Thymus (tissue), 11 donors: ENCODE measurements at regions not wholly inside any gene's neighbourhood (a gene's known extent, or its start where the extent isn't known, plus 50 kb on each side); places are given as distances from the start of the nearest gene placed in this dataset.

Experiments used
- DNase-seq, 9 donors: peaks; one replicate each; pipeline ENCODE4 v3.0.0-alpha.2; 2013; ENCODE audit warnings: low spot score in 9 of 9, low read depth in 6 of 9, missing footprints in 1 of 9
- H3K27ac ChIP-seq, 2 donors: one replicate each; pipeline ENCODE4 v1.5.1; 2013; ENCODE audit warnings: control low read depth in 1 of 2, low read depth in 1 of 2, low read length in 1 of 2, mild to moderate bottlenecking in 1 of 2, moderate library complexity in 1 of 2
- H3K27me3 ChIP-seq, 2 donors: one replicate each; pipeline ENCODE4 v1.5.1; 2013; ENCODE audit warnings: low read length in 1 of 2; ENCODE audit not compliant: control insufficient read depth in 2 of 2, insufficient read depth in 1 of 2
- H3K36me3 ChIP-seq, 2 donors: one replicate each; pipeline ENCODE4 v1.5.1; 2013; ENCODE audit warnings: low read length in 1 of 2, mild to moderate bottlenecking in 1 of 2, moderate library complexity in 1 of 2; ENCODE audit not compliant: control insufficient read depth in 2 of 2, insufficient read depth in 2 of 2
- H3K4me1 ChIP-seq, 2 donors: one replicate each; pipeline ENCODE4 v1.5.1; 2013; ENCODE audit warnings: low read length in 2 of 2; ENCODE audit not compliant: control insufficient read depth in 2 of 2, insufficient read depth in 2 of 2
- H3K4me3 ChIP-seq, 2 donors: one replicate each; pipeline ENCODE4 v1.5.1; 2013; ENCODE audit warnings: low read length in 2 of 2, control low read depth in 1 of 2, mild to moderate bottlenecking in 1 of 2
- H3K9me3 ChIP-seq, 2 donors: one replicate each; pipeline ENCODE4 v1.5.1; 2013; ENCODE audit warnings: low read length in 1 of 2, mild to moderate bottlenecking in 1 of 2; ENCODE audit not compliant: control insufficient read depth in 2 of 2, insufficient read depth in 1 of 2
- WGBS: extraction: QIAGEN DNeasy Blood & Tissue Kit; methylation state at CpG from one replicate; pipeline ENCODE4 v1.1.7; 2013; 5-methylcytosine and 5-hydroxymethylcytosine counted together
- donor health status: healthy.

- H3K4me3 ChIP-seq: no peak overlapping the region
- H3K4me1 ChIP-seq: no peaks in the 10 kb centered on the region
- no peak for DNase-seq
- 97% methylated on average over 6 of the region's 6 CpGs for WGBS
- no peaks in the 10 kb centered on the region for H3K9me3 ChIP-seq
- H3K27ac ChIP-seq: no peak overlapping the region
- no peaks in the 10 kb centered on the region for H3K27me3 ChIP-seq
- H3K36me3 ChIP-seq: no peaks in the 10 kb centered on the region
Observed at GRCh38 chr9:14523545-14523944, 169.7 kb downstream of the ZDHHC21 start.

DNA sequence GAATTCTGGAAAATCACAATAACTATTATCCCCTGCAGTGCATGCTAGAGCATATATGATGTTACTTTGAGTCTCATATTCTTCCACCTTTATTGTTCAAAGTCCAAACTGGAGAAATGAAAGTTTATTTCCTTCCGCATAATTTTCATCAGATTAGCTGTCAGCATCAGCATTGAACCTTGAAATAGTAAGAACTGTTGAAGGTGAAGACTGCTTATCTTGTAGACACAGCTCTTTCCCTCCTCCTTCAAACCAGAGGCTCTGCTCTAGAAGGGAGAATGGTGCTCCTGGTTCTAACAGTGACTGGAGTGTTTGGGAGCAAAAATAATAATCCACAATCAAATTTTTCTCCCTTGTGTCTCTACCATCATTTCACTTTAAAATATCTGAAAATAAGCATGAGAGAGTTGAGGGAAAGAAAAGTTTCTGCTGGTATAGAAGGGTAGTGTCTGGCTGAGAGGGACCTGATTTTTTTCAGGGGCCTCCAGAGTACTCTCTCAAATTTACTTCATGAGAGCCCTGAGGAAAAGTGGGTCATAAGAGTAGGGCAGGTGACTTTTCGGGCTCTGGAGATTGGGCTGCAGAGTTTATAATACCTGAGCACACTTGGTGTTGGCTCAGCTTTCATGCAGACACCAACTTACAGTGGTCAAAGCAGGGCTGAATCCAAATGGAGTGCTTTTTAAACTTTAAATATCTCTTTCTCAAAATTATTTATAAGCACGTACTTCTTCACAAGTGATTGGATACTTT is 170.4 kb downstream of the ZDHHC21 start:
- DNase-seq: no peak
- WGBS: 97% methylated on average over 3 of the region's 3 CpGs
- Histone ChIP-seq H3K36me3 (no peaks in the 10 kb centered on the region), H3K27ac (no peak overlapping the region), H3K4me3 (no peak overlapping the region), H3K4me1 (no peaks in the 10 kb centered on the region), H3K9me3 (no peaks in the 10 kb centered on the region), H3K27me3 (no peaks in the 10 kb centered on the region)

GRCh38 chr9:14520341-14520740 is 172.9 kb downstream of the ZDHHC21 start:
- Histone ChIP-seq H3K4me1 (no peaks in the 10 kb centered on the region), H3K27me3 (no peaks in the 10 kb centered on the region), H3K4me3 (no peak overlapping the region), H3K9me3 (no peaks in the 10 kb centered on the region), H3K27ac (no peak overlapping the region), H3K36me3 (no peaks in the 10 kb centered on the region)
- no peak for DNase-seq
- 92% methylated on average over 2 of the region's 2 CpGs for WGBS

DNA sequence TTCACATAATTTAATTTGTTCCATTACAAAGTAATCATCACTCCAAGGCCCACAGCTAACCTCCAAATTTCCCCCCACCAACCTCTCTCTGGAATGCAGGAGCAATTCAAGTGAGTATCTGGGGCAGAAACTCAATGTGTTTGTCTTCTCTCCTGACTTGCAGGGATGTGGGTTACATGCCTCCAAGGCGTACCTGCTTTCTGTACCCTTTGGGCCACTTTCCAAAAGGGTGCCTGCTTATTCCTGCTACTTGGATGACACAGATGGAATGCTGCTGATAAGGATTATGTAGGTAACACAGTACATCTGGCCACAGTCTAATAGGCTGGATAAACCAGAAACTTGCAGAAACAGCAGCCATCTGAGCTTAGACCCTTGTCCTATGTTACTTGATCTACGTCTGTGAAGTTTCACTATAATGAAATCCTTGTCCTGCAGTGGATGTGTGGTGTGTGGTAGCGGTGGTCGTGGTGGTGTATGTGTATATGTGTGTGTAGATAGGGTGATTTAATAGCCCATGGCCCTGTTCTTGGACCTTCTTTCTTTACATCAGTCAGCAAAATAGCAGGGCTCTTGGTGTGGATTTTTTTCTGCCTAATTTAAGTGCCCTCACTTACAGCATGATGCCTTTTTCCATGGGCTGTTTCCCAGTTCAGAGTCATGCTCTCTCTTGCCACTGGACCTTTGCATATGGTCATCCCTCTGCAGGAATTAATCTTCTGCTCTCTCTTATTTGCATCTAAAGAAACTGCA is 175.9 kb downstream of the ZDHHC21 start:
- DNase-seq: no peak
- Histone ChIP-seq H3K27me3 (no peaks in the 10 kb centered on the region), H3K36me3 (no peaks in the 10 kb centered on the region), H3K4me1 (no peaks in the 10 kb centered on the region), H3K27ac (no peak overlapping the region), H3K9me3 (no peaks in the 10 kb centered on the region), H3K4me3 (no peak overlapping the region)
- WGBS: 96% methylated on average over 4 of the region's 4 CpGs

DNA sequence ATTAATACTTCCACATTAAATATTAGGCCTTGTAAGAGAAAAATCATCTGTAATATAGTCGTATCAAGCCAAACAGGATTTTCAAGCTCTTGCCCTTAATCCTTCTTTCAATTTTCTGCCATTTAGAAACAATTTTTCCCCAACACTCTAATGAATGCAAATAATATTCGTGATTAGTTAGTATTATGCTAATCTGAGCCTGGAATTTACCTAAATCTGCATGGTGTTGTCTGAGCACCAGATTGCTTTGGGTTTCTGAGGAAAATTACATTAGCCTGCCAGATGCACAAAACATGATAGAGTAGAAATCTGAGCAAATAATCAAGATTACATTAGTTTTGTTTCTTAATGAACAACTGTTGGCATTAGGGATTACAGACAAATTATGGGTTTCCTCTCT is 176.6 kb downstream of the ZDHHC21 start:
- DNase-seq: no peak
- Histone ChIP-seq H3K9me3 (no peaks in the 10 kb centered on the region), H3K27me3 (no peaks in the 10 kb centered on the region), H3K4me3 (no peak overlapping the region), H3K27ac (no peak overlapping the region), H3K4me1 (no peaks in the 10 kb centered on the region), H3K36me3 (no peaks in the 10 kb centered on the region)
- WGBS: 92% methylated on average over 2 of the region's 2 CpGs

DNA sequence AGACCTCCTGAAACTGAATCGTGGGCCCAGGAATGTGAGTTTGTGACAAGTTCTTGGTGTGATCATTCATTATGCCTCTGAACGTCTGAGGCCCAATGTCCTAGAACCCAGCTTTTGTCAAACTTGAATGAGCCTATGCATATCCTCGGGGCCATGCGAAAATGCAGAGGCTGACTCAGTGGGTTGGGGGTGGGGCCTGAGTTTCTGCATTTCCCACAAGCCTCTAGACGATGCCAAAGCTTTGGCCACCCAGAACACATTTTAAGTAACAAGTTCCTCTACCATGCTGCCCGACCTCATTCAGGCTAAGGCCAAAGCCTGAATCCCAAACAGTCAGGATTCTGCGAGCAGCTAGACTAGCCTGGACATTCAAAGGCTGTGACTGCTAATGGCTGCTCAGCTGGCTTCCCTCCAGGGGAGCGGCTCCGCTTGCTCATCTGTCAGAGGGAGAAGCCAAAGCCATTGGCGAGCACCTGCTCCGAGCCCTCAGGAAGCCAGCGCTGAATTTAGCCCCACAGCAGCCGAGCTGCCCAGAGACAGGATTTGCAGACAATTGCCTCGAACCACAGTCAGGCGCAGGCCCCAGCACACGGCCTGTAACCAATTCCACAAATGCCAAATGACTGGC is 177.5 kb downstream of the ZDHHC21 start:
- Histone ChIP-seq H3K36me3 (no peaks in the 10 kb centered on the region), H3K27me3 (no peaks in the 10 kb centered on the region), H3K9me3 (no peaks in the 10 kb centered on the region), H3K4me3 (no peak overlapping the region), H3K27ac (no peak overlapping the region), H3K4me1 (no peaks in the 10 kb centered on the region)
- DNase-seq: no peak
- 86% methylated on average over 16 of the region's 16 CpGs for WGBS

DNA sequence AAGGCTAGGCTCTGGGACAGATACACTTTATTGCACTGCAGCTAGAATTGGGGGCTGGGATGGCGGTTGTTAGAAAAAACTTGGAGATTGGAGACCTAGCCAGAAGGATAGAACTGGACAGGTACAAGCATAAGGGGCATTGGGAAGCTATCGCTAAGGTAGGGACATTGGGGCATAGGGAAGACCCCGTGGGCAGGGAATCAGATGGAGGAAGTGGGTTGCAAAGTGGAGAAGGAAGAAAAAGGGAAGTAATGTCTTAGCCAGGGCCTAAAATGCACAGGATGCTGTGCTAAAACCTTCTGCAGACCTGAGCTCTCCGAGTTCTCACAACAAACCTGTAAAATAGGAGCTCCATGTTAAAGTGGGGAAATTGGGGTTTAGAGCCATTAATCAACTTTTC is 178.2 kb downstream of the ZDHHC21 start:
- H3K27me3 ChIP-seq: no peaks in the 10 kb centered on the region
- no peaks in the 10 kb centered on the region for H3K9me3 ChIP-seq
- H3K36me3 ChIP-seq: no peaks in the 10 kb centered on the region
- DNase-seq: no peak
- 48% methylated on average over 4 of the region's 4 CpGs for WGBS
- no peaks in the 10 kb centered on the region for H3K4me1 ChIP-seq
- H3K4me3 ChIP-seq: no peak overlapping the region
- H3K27ac ChIP-seq: no peak overlapping the region

GRCh38 chr9:14512942-14513341 is 180.3 kb downstream of the ZDHHC21 start:
- Histone ChIP-seq H3K27me3 (no peaks in the 10 kb centered on the region), H3K27ac (no peak overlapping the region), H3K4me3 (no peak overlapping the region), H3K36me3 (no peaks in the 10 kb centered on the region), H3K9me3 (no peaks in the 10 kb centered on the region), H3K4me1 (no peaks in the 10 kb centered on the region)
- DNase-seq: no peak
- WGBS: 93% methylated on average over 1 of the region's 1 CpG

DNA sequence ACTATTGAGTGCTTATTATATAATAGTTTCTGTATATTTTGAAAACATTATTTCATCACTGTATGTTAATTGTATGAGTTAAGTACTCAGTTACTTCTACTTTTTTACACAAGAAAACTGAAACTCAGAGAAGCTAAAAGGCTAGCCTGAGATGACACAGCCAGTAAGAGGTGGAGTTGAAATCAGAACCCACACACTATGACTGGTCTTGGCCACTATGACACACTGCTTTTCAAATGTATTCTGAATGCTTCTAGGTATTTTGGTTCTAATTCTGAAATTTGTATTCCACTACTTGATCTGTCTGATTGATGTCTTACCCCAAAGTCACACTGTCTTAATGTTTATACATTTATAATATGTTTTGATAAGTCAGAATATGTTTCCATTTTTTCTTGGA is 181.8 kb downstream of the ZDHHC21 start:
- H3K27me3 ChIP-seq: no peaks in the 10 kb centered on the region
- H3K9me3 ChIP-seq: no peaks in the 10 kb centered on the region
- no peaks in the 10 kb centered on the region for H3K36me3 ChIP-seq
- no peak overlapping the region for H3K4me3 ChIP-seq
- no peak overlapping the region for H3K27ac ChIP-seq
- H3K4me1 ChIP-seq: no peaks in the 10 kb centered on the region
- DNase-seq: no peak
